NCI-H510A treated with DMSO at 0.1 percent for 48 hours (cell line): ENCODE measurements at regions not wholly inside any gene's neighbourhood (a gene's known extent, or its start where the extent isn't known, plus 50 kb on each side); places are given as distances from the start of the nearest gene placed in this dataset.
A peak's percentile ranks its signal among the peaks of the same experiment; 100 is the strongest.

Source experiments
- DNase-seq: peaks from one replicate; lab custom pipeline; 2025; lab: John Stamatoyannopoulos, UW

GRCh38 chr6:169906004-169906687, 154.7 kb downstream of the ERMARD start:
- DNase-seq = no peak

- DNase-seq = no peak
Observed at GRCh38 chr6:169905041-169905807, 153.8 kb downstream of the ERMARD start.

GRCh38 chr6:169904051-169904922, 152.9 kb downstream of the ERMARD start:
- no peak for DNase-seq

- DNase-seq = no peak
Observed at GRCh38 chr6:169903122-169903521, 151.7 kb downstream of the ERMARD start.

GRCh38 chr6:169902604-169903003, 151.2 kb downstream of the ERMARD start:
- DNase-seq = no peak

GRCh38 chr6:169902070-169902469, 150.6 kb downstream of the ERMARD start:
- DNase-seq = no peak

GRCh38 chr6:169899481-169900145, 148.2 kb downstream of the ERMARD start:
- no peak for DNase-seq

GRCh38 chr6:169898788-169899480, 147.5 kb downstream of the ERMARD start:
- DNase-seq = no peak

GRCh38 chr6:169897601-169898358, 146.4 kb downstream of the ERMARD start:
- no peak for DNase-seq

GRCh38 chr6:169896826-169897456, 145.5 kb downstream of the ERMARD start:
- DNase-seq = no peak

GRCh38 chr6:169895926-169896761, 144.7 kb downstream of the ERMARD start:
- DNase-seq = no peak

- no peak for DNase-seq
Observed at GRCh38 chr6:169895000-169895759, 143.8 kb downstream of the ERMARD start.

- DNase-seq = no peak
Observed at GRCh38 chr6:169894377-169894960, 143.0 kb downstream of the ERMARD start.

- DNase-seq = no peak
Observed at GRCh38 chr6:169893624-169894023, 142.2 kb downstream of the ERMARD start.

GRCh38 chr6:169891846-169892245, 140.4 kb downstream of the ERMARD start:
- no peak for DNase-seq

- no peak for DNase-seq
Observed at GRCh38 chr6:169891421-169891820, 140.0 kb downstream of the ERMARD start.

- no peak for DNase-seq
Observed at GRCh38 chr6:169890901-169891300, 139.5 kb downstream of the ERMARD start.

- peak; percentile 2 for DNase-seq
Observed at GRCh38 chr6:169890049-169890448, 138.6 kb downstream of the ERMARD start.
